Neuronal stem cell (in vitro differentiated cells): ENCODE measurements at regions not wholly inside any gene's neighbourhood (a gene's known extent, or its start where the extent isn't known, plus 50 kb on each side); places are given as distances from the start of the nearest gene placed in this dataset.

Experiments used
- DNase-seq: peaks from one replicate; pipeline ENCODE4 v3.0.0-alpha.2; 2013; ENCODE audit warnings: low spot score
- H2AFZ ChIP-seq: one replicate; pipeline ENCODE4 v1.6.1; 2013; ENCODE audit warnings: mild to moderate bottlenecking, low read length, inconsistent platforms
- H2AK5ac ChIP-seq: 2 replicates; pipeline ENCODE4 v1.6.1; 2013; ENCODE audit warnings: low read depth, mild to moderate bottlenecking, inconsistent platforms, low read length, moderate library complexity, mixed read lengths
- H2BK120ac ChIP-seq: 2 replicates; pipeline ENCODE4 v1.6.1; 2013; ENCODE audit warnings: low read depth, mild to moderate bottlenecking, inconsistent platforms, low read length, moderate library complexity, mixed read lengths
- H2BK12ac ChIP-seq: one replicate; pipeline ENCODE4 v1.6.1; 2013; ENCODE audit warnings: low read length, inconsistent platforms
- H2BK15ac ChIP-seq: 2 replicates; pipeline ENCODE4 v1.6.1; 2013; ENCODE audit warnings: mild to moderate bottlenecking, low read length, inconsistent platforms, mixed read lengths
- H2BK5ac ChIP-seq: one replicate; pipeline ENCODE4 v1.6.1; 2013; ENCODE audit warnings: inconsistent platforms, mild to moderate bottlenecking, low read length, moderate library complexity
- H3K14ac ChIP-seq: one replicate; pipeline ENCODE4 v1.6.1; 2013; ENCODE audit warnings: low read length, inconsistent platforms
- H3K18ac ChIP-seq: 2 replicates; pipeline ENCODE4 v1.6.1; 2013; ENCODE audit warnings: low read length, inconsistent platforms
- H3K23ac ChIP-seq: 2 replicates; pipeline ENCODE4 v1.6.1; 2013; ENCODE audit warnings: low read depth, mild to moderate bottlenecking, mixed read lengths, low read length, inconsistent platforms; ENCODE audit not compliant: poor library complexity
- H3K27ac ChIP-seq: replicated peaks from 3 replicates; pipeline ENCODE4 v1.5.1; 2013; ENCODE audit warnings: low read length, inconsistent platforms
- H3K27me3 ChIP-seq, 3 experiments: 2 replicates each; pipeline ENCODE4 v1.6.1; 2013; ENCODE audit warnings: low read length in 3 of 3, mild to moderate bottlenecking in 2 of 3, inconsistent platforms in 1 of 3, low read depth in 1 of 3, mixed read lengths in 1 of 3, moderate library complexity in 1 of 3; ENCODE audit not compliant: control insufficient read depth in 3 of 3, insufficient read depth in 3 of 3
- H3K36me3 ChIP-seq, 2 donors: replicated peaks in 1 of 2; 2 replicates each; pipeline ENCODE4 v1.6.1; 2013; ENCODE audit warnings: low read length in 2 of 2; ENCODE audit not compliant: control insufficient read depth in 2 of 2, insufficient read depth in 2 of 2
- H3K4ac ChIP-seq: 2 replicates; pipeline ENCODE4 v1.6.1; 2013; ENCODE audit warnings: inconsistent platforms, mild to moderate bottlenecking, low read length, moderate library complexity
- H3K4me1 ChIP-seq, 2 donors: 1 replicate in 1 of 2; 2 replicates in 1 of 2; pipeline ENCODE4 v1.6.1; 2013; ENCODE audit warnings: low read length in 2 of 2, low read depth in 1 of 2; ENCODE audit not compliant: control insufficient read depth in 2 of 2, insufficient read depth in 1 of 2
- H3K4me2 ChIP-seq: one replicate; pipeline ENCODE4 v1.6.1; 2013; ENCODE audit warnings: mild to moderate bottlenecking, low read length, inconsistent platforms; ENCODE audit not compliant: insufficient read depth, poor library complexity, severe bottlenecking
- H3K4me3 ChIP-seq, 2 donors: 2 replicates each; pipeline ENCODE4 v1.5.1; 2013; ENCODE audit warnings: low read length in 2 of 2, mild to moderate bottlenecking in 2 of 2, inconsistent platforms in 1 of 2, moderate library complexity in 1 of 2
- H3K79me1 ChIP-seq: one replicate; pipeline ENCODE4 v1.6.1; 2013; ENCODE audit warnings: low read depth, mild to moderate bottlenecking, inconsistent platforms, low read length, moderate library complexity
- H3K9ac ChIP-seq: one replicate; pipeline ENCODE4 v1.6.1; 2013; ENCODE audit warnings: mild to moderate bottlenecking, low read depth, low read length, inconsistent platforms; ENCODE audit not compliant: poor library complexity
- H3K9me3 ChIP-seq, 2 donors: replicated peaks in 1 of 2; 2 replicates each; pipeline versions ENCODE3 to v1.6.1; 2013; ENCODE audit warnings: low read length in 2 of 2, mild to moderate bottlenecking in 2 of 2, inconsistent platforms in 1 of 2, low read depth in 1 of 2, mixed read lengths in 1 of 2, moderate library complexity in 1 of 2; ENCODE audit not compliant: control insufficient read depth in 2 of 2, insufficient read depth in 1 of 2
- H4K8ac ChIP-seq: one replicate; pipeline ENCODE4 v1.6.1; 2013; ENCODE audit warnings: low read depth, mild to moderate bottlenecking, inconsistent platforms, low read length, moderate library complexity
- H4K91ac ChIP-seq: one replicate; pipeline ENCODE4 v1.6.1; 2013; ENCODE audit warnings: low read length, low read depth, mild to moderate bottlenecking, inconsistent platforms; ENCODE audit not compliant: poor library complexity
- WGBS, 2 donors: extraction: QIAGEN DNeasy Blood & Tissue Kit; methylation state at CpG; one replicate each; pipeline ENCODE4 v1.1.7; 2013; ENCODE audit warnings: missing lambda C conversion rate in 2 of 2, mixed read lengths in 1 of 2; ENCODE audit not compliant: insufficient read length in 2 of 2, insufficient replicate concordance in 1 of 2; ENCODE audit errors: extremely low coverage in 2 of 2; 5-methylcytosine and 5-hydroxymethylcytosine counted together

DNA sequence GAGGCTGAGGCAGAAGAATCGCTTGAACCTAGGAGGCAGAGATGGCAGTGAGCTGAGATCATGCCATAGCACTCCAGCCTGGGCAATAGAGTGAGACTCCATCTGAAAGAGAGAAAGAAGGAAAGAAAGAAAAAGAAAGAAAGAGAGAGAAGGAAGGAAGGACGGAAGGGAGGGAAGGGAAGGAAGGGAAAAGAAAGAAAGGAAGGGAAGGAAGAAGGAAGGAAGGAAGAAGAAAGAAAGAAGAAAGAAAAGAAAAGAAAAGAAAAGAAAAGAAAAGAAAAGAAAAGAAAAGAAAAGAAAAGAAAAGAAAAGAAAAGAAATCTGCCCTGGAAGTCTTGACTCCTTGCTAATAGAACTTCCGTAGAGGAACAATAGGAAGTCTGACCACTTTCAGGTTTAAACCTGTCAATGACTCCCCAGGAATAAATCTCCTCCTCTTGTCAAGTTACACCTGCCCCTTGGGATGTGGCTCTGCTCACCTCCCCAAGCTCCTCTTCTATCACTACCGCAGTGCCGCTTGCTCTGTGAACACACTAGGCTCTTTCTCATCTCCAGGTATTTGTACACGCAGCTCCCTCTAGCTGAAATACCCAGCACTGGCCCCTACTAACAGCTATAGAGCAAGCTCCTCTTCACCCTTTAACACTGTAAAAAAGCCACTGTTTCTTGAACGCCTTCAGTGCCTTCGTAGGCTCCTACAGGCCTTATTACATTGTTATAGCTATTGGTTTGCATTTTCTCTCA lies 773.1 kb upstream of the TBX3 start:
- H3K9ac ChIP-seq: no peak overlapping the region
- no peaks in the 10 kb centered on the region for H3K36me3 ChIP-seq
- no peak overlapping the region for H3K4ac ChIP-seq
- H3K27me3 ChIP-seq: peaks cover 5 to 18% (median 12%) of the 10 kb centered on the region in 3 experiments
- H3K14ac ChIP-seq: no peak overlapping the region
- no peaks in the 10 kb centered on the region for H3K9me3 ChIP-seq
- H3K18ac ChIP-seq: no peak overlapping the region
- no peak overlapping the region for H3K23ac ChIP-seq
- no CpG with 5 or more reads among the region's 8 CpGs for WGBS, 2 donors
- H3K79me1 ChIP-seq: no peaks in the 10 kb centered on the region
- H3K27ac ChIP-seq: no peak overlapping the region
- no peak overlapping the region for H2BK12ac ChIP-seq
- no peak overlapping the region for H3K4me2 ChIP-seq
- peaks cover 0 to 5% of the 10 kb centered on the region in 2 donors for H3K4me1 ChIP-seq
- no peak overlapping the region for H3K4me3 ChIP-seq
- H2AFZ ChIP-seq: no peak overlapping the region
- H2AK5ac ChIP-seq: no peak overlapping the region
- no peak overlapping the region for H2BK5ac ChIP-seq
- DNase-seq: no peak
- H2BK15ac ChIP-seq: no peak overlapping the region
- no peak overlapping the region for H4K91ac ChIP-seq
- H4K8ac ChIP-seq: no peak overlapping the region
- no peak overlapping the region for H2BK120ac ChIP-seq

DNA sequence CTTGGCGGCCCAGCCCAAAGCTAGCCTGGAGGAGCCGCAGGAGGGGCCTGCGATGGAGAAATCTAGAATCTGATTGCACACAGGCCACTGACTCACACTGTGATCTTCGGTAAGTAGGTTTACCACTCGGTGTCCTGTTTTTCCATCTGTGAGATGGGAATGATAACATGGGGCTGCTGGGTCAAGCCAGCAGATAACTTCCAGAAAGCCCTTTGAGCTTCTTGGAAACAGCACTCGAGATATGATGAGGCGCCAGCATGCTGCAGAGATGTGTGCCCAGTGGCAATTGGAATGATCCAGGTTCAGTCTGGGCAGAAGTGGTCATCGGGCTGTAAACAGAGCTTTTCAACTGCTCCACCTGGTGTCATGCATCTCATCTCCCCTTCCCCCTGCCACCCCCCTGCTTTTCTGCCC lies 771.3 kb upstream of the TBX3 start:
- H2BK120ac ChIP-seq: no peak overlapping the region
- H3K23ac ChIP-seq: no peak overlapping the region
- H2BK12ac ChIP-seq: no peak overlapping the region
- no peak overlapping the region for H4K91ac ChIP-seq
- H2BK5ac ChIP-seq: no peak overlapping the region
- H4K8ac ChIP-seq: no peak overlapping the region
- H3K9ac ChIP-seq: no peak overlapping the region
- no peak overlapping the region for H2AFZ ChIP-seq
- no peak overlapping the region for H3K4me2 ChIP-seq
- no peaks in the 10 kb centered on the region for H3K79me1 ChIP-seq
- H3K14ac ChIP-seq: no peak overlapping the region
- H3K4ac ChIP-seq: no peak overlapping the region
- H3K4me1 ChIP-seq: peaks cover 0 to 5% of the 10 kb centered on the region in 2 donors
- H2BK15ac ChIP-seq: no peak overlapping the region
- WGBS, 2 donors: no CpG with 5 or more reads among the region's 8 CpGs
- H3K27ac ChIP-seq: no peak overlapping the region
- H3K9me3 ChIP-seq: no peaks in the 10 kb centered on the region
- no peak overlapping the region for H3K4me3 ChIP-seq
- H2AK5ac ChIP-seq: no peak overlapping the region
- no peaks in the 10 kb centered on the region for H3K36me3 ChIP-seq
- no peak overlapping the region for H3K18ac ChIP-seq
- no peak for DNase-seq
- H3K27me3 ChIP-seq: peaks cover 5 to 32% (median 26%) of the 10 kb centered on the region in 3 experiments

DNA sequence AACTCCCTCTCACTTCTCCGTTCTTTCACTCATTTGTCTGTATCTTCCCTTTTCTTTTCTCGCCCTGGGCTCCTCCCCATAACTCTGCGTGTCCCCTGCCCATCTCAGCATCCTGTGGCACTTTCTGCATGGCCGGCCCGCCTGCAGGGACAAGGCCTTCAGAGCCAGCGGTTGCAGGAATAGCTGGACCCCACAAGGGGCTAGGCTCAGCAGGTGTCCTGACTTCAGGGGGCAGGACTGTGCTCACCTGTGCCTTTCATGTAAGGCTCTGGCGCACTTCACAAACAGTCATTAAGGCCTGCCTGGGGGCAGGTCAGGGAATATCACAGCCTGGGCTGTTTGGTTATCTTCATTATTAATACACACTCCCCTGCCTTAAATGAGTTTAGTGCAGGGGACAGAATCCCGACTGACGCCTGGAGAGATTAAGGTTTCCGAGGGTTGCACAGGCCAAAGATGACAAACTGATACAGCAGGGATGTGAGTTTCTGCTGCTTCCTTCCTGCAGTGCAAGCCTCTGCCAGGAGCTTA lies 768.8 kb upstream of the TBX3 start:
- Histone ChIP-seq H3K4me1 (peaks cover 0 to 5% of the 10 kb centered on the region in 2 donors), H3K9me3 (no peaks in the 10 kb centered on the region), H2BK120ac (no peak overlapping the region), H3K4ac (no peak overlapping the region), H3K27ac (no peak overlapping the region), H3K4me2 (no peak overlapping the region), H3K36me3 (no peaks in the 10 kb centered on the region), H2AFZ (peak overlapping the region; percentile 43), H2BK15ac (no peak overlapping the region), H4K91ac (no peak overlapping the region), H4K8ac (no peak overlapping the region), H2AK5ac (peak overlapping the region; percentile 17), H2BK5ac (no peak overlapping the region), H3K27me3 (peaks cover 5 to 36% (median 34%) of the 10 kb centered on the region in 3 experiments), H2BK12ac (no peak overlapping the region), H3K14ac (no peak overlapping the region), H3K4me3 (no peak overlapping the region), H3K18ac (peak overlapping the region; percentile 56), H3K23ac (no peak overlapping the region), H3K9ac (peak overlapping the region; percentile 2), H3K79me1 (no peaks in the 10 kb centered on the region)
- DNase-seq: no peak
- no CpG with 5 or more reads among the region's 10 CpGs for WGBS, 2 donors
